GM12891 (cell line): ENCODE measurements at regions not wholly inside any gene's neighbourhood (a gene's known extent, or its start where the extent isn't known, plus 50 kb on each side); places are given as distances from the start of the nearest gene placed in this dataset.

Source experiments
- POLR2A ChIP-seq: IDR thresholded peaks from 2 replicates; pipeline ENCODE4 v1.6.1; 2011; ENCODE audit warnings: low read depth, low read length, control low read depth
- POLR2AphosphoS5 ChIP-seq: IDR thresholded peaks from 2 replicates; pipeline ENCODE4 v1.6.1; 2011; ENCODE audit warnings: low read depth, low read length, control low read depth
- SPI1 ChIP-seq: IDR thresholded peaks from 2 replicates; pipeline ENCODE4 v1.6.1; 2011; ENCODE audit warnings: low read depth, low read length, control low read depth

DNA sequence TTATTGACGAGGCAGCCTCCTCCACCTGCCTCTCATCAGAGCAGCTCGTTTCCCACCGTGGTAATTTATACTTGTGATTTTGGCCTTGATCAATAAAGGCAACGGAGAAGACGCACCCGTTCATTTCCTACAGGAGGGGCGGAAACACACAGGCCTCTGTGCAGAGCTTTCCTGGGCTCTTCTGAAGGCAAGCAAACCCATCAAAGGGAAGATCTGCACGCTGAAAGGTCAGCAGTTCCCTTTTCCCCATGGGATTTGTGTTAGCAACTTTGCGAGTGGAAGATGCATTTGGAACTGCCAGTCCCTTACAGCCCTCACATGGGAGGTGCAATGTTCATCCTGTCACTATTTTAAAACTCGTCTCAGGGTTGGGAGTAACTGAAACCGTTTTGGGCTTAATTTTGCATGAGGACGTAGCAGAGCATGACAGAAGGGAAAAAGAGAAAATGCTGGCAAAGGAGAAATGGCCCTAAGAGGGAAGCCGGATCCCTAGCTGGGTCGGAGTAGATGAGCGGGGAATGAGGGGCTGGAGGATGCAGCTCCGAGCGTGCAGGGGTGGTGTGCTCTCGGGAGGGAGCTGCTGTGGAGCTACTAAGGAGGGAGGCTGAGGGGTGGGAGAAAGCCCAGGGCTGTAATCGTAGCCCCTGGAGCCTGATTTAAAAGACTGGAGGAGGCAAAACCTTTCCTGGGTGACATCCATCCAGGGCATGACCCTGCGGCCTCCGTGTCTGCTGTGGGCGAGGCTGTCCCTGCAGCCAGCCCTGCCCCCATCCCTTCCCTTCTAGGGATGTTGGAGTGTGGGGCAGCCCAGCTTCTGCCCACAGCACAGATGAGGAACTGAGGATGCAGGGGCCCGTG, 111.1 kb upstream of the FAM20C start:
- no peak for TF ChIP-seq POLR2A
- TF ChIP-seq POLR2AphosphoS5, result no peak
- TF ChIP-seq SPI1, result no peak
